Fibroblast of lung (primary cell): ENCODE measurements at regions not wholly inside any gene's neighbourhood (a gene's known extent, or its start where the extent isn't known, plus 50 kb on each side); places are given as distances from the start of the nearest gene placed in this dataset.

Experiments used
- DNase-seq, 2 donors: peaks; one replicate each; pipeline versions ENCODE4 v3.0.0 to v3.0.0-alpha.2; 2010; ENCODE audit warnings: low read depth in 2 of 2
- H2AFZ ChIP-seq: 2 replicates; pipeline ENCODE4 v1.5.1; 2012; ENCODE audit warnings: low read length, control low read depth, inconsistent platforms
- H3K27ac ChIP-seq: 2 replicates; pipeline ENCODE4 v1.5.1; 2011; ENCODE audit warnings: low read length, control low read depth; ENCODE audit not compliant: insufficient read depth
- H3K27me3 ChIP-seq: 2 replicates; pipeline ENCODE4 v1.5.1; 2011; ENCODE audit warnings: mild to moderate bottlenecking, low read length; ENCODE audit not compliant: control insufficient read depth, insufficient read depth
- H3K36me3 ChIP-seq: 2 replicates; pipeline ENCODE4 v1.5.1; 2011; ENCODE audit warnings: low read length; ENCODE audit not compliant: control insufficient read depth, insufficient read depth
- H3K4me1 ChIP-seq: 2 replicates; pipeline ENCODE4 v1.5.1; 2011; ENCODE audit warnings: low read length; ENCODE audit not compliant: control insufficient read depth, insufficient read depth; ENCODE audit errors: extremely low read depth
- H3K4me2 ChIP-seq: 2 replicates; pipeline ENCODE4 v1.5.1; 2011; ENCODE audit warnings: low read length, control low read depth; ENCODE audit not compliant: insufficient read depth; ENCODE audit errors: extremely low read depth
- H3K4me3 ChIP-seq, 4 experiments: fragments of 200-600 bp in 1 of 4; sonication (generic) in 1 of 4; replicated peaks in 1 of 4; 2 replicates each; pipeline ENCODE4 v1.5.1; 2011 to 2016; ENCODE audit warnings: low read length in 4 of 4, low read depth in 3 of 4, mild to moderate bottlenecking in 3 of 4, control low read depth in 2 of 4, inconsistent platforms in 1 of 4, mixed read lengths in 1 of 4; ENCODE audit not compliant: insufficient read depth in 1 of 4; ENCODE audit errors: control extremely low read depth in 1 of 4
- H3K79me2 ChIP-seq: 2 replicates; pipeline ENCODE4 v1.5.1; 2012; ENCODE audit warnings: mild to moderate bottlenecking, low read length, inconsistent platforms; ENCODE audit not compliant: control insufficient read depth, insufficient read depth
- H3K9ac ChIP-seq: 2 replicates; pipeline ENCODE4 v1.5.1; 2011; ENCODE audit warnings: mild to moderate bottlenecking, low read length, control low read depth; ENCODE audit not compliant: insufficient read depth
- H3K9me3 ChIP-seq: 2 replicates; pipeline ENCODE4 v1.5.1; 2012; ENCODE audit warnings: low read depth, low read length; ENCODE audit not compliant: control insufficient read depth, insufficient read depth
- H4K20me1 ChIP-seq: 2 replicates; pipeline ENCODE4 v1.5.1; 2011; ENCODE audit warnings: low read length; ENCODE audit not compliant: control insufficient read depth, insufficient read depth; ENCODE audit errors: extremely low read depth
- EZH2 ChIP-seq: IDR thresholded peaks from 2 replicates; pipeline ENCODE4 v1.5.1; 2012; ENCODE audit warnings: low read length, control low read depth, mild to moderate bottlenecking; ENCODE audit errors: missing control alignments
- TF ChIP-seq, protein P1 (sequence below), 2 donors: IDR thresholded peaks in 1 of 2; conservative IDR thresholded peaks in 1 of 2; 1 replicate in 1 of 2; 2 replicates in 1 of 2; pipeline ENCODE4 v1.5.1; 2011 to 2012; ENCODE audit warnings: low read length in 2 of 2, control low read depth in 1 of 2, inconsistent platforms in 1 of 2, low read depth in 1 of 2, mild to moderate bottlenecking in 1 of 2

DNA sequence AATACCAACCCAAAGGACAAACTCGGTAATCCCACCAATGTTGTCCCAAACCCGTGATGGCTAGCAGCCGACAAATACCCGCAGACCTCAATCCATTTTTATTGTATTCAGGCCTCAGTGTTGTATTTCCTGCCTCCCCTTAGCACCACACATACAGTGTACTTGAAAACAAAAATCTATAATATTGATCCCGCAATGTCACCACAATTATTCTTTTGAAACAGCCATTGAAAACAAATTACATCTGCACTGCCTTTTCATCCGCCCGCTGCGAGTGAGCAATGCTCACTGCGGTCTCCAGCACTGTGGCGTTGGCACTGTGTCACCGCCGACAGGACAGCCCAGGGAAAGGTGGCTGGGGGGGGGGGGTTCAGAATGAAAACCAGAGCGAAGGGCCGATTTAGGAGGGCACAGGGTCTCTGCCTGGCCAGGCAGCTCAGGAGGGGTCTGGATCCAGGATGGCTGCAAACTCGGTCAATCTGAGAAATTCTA, 385.8 kb upstream of the ZNF507 start:
- Histone ChIP-seq H3K79me2 (no peaks in the 10 kb centered on the region), H3K4me3 (no peak overlapping the region), H3K9ac (no peak overlapping the region), H4K20me1 (no peaks in the 10 kb centered on the region), H3K27ac (no peak overlapping the region), H3K36me3 (no peaks in the 10 kb centered on the region), H3K9me3 (no peaks in the 10 kb centered on the region), H3K4me2 (no peak overlapping the region), H2AFZ (no peak overlapping the region), H3K4me1 (no peaks in the 10 kb centered on the region), H3K27me3 (no peaks in the 10 kb centered on the region)
- no peak for TF ChIP-seq EZH2
- TF ChIP-seq, protein P1, sequence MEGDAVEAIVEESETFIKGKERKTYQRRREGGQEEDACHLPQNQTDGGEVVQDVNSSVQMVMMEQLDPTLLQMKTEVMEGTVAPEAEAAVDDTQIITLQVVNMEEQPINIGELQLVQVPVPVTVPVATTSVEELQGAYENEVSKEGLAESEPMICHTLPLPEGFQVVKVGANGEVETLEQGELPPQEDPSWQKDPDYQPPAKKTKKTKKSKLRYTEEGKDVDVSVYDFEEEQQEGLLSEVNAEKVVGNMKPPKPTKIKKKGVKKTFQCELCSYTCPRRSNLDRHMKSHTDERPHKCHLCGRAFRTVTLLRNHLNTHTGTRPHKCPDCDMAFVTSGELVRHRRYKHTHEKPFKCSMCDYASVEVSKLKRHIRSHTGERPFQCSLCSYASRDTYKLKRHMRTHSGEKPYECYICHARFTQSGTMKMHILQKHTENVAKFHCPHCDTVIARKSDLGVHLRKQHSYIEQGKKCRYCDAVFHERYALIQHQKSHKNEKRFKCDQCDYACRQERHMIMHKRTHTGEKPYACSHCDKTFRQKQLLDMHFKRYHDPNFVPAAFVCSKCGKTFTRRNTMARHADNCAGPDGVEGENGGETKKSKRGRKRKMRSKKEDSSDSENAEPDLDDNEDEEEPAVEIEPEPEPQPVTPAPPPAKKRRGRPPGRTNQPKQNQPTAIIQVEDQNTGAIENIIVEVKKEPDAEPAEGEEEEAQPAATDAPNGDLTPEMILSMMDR (conservative IDR thresholded peaks at IDR 0.05 in 1 of 2, IDR thresholded peaks at IDR 0.05 in 1 of 2; ENCODE audit: low read depth in 1 of 2, low read length in 2 of 2): no peak
- DNase-seq: no peak

DNA sequence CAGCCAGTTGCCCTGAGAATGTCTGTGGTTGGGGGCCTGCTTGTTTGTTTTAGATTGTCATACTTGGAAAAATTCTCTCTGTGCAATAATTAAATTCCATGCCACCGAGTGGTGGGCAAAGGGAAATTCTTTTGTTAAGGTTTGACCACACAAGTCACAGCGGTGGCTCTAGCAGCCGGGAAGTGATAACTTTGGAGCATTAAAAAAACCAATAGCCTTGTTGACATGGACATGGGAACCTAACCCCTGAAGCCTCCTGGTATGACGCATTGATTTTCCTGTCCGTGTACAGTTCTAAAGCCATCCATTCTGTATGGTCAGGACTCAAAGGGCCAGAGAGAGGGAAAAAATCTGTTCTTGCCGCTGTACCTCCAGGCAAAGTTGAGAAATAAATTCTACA, 384.9 kb upstream of the ZNF507 start:
- DNase-seq: peak; percentile 4 to 25
- no peak overlapping the region for H3K27ac ChIP-seq

DNA sequence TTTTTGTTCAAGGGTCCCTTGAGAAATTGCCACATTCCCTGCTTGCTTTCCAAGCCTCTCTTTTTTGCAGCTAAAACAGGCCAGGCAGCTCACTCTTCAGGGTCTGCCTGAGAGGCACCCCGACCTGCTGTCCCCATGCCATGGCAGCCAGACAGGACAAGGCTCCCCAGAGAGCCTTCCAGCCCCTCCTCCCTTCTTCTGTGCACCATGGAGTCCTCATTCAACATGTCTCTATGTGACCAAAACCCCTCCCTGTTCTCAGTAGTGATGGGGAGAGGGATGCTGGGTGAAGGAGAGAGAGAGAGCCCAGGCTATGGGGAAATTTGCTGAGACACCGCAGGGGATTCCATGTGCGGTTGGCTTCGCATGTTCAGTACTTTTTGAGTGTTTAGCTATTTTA, 384.2 kb upstream of the ZNF507 start:
- Histone ChIP-seq H3K4me3 (no peak overlapping the region), H3K27ac (no peak overlapping the region), H3K79me2 (no peaks in the 10 kb centered on the region), H2AFZ (no peak overlapping the region), H3K4me1 (no peaks in the 10 kb centered on the region), H3K36me3 (no peaks in the 10 kb centered on the region), H3K9me3 (no peaks in the 10 kb centered on the region), H3K4me2 (no peak overlapping the region), H4K20me1 (no peaks in the 10 kb centered on the region), H3K9ac (no peak overlapping the region), H3K27me3 (no peaks in the 10 kb centered on the region)
- TF ChIP-seq EZH2: no peak
- TF ChIP-seq, protein P1 (conservative IDR thresholded peaks at IDR 0.05 in 1 of 2, IDR thresholded peaks at IDR 0.05 in 1 of 2; ENCODE audit: low read depth in 1 of 2, low read length in 2 of 2): no peak
- no peak for DNase-seq

More for the DNA sequence above, 384.9 kb upstream of the ZNF507 start:
- H2AFZ ChIP-seq: no peak overlapping the region
- no peak overlapping the region for H3K4me3 ChIP-seq
- TF ChIP-seq, protein P1 (conservative IDR thresholded peaks at IDR 0.05 in 1 of 2, IDR thresholded peaks at IDR 0.05 in 1 of 2; ENCODE audit: low read depth in 1 of 2, low read length in 2 of 2): no peak
- TF ChIP-seq EZH2: no peak
- no peaks in the 10 kb centered on the region for H3K9me3 ChIP-seq
- no peaks in the 10 kb centered on the region for H3K36me3 ChIP-seq
- no peaks in the 10 kb centered on the region for H4K20me1 ChIP-seq
- no peaks in the 10 kb centered on the region for H3K27me3 ChIP-seq
- H3K79me2 ChIP-seq: no peaks in the 10 kb centered on the region
- H3K4me1 ChIP-seq: no peaks in the 10 kb centered on the region
- no peak overlapping the region for H3K4me2 ChIP-seq
- H3K9ac ChIP-seq: no peak overlapping the region
